Lower lobe of right lung (tissue), 2 donors: ENCODE measurements at regions not wholly inside any gene's neighbourhood (a gene's known extent, or its start where the extent isn't known, plus 50 kb on each side); places are given as distances from the start of the nearest gene placed in this dataset.
A peak's percentile ranks its signal among the peaks of the same experiment; 100 is the strongest.

ENCODE experiments used
- ATAC-seq, 2 donors: fragments of 200-7000 bp; cut with Tn5 transposase; one replicate each; pipeline ENCODE4 v1.9.1; 2020 to 2022; ENCODE audit warnings: mild to moderate bottlenecking in 2 of 2, moderate library complexity in 2 of 2
- DNase-seq: peaks from one replicate; pipeline ENCODE4 v3.0.0-alpha.2; 2020
- H3K27ac ChIP-seq: fragments of 200-600 bp; one replicate; pipeline ENCODE4 v1.8.0; 2022
- H3K27me3 ChIP-seq: fragments of 200-600 bp; one replicate; pipeline ENCODE4 v1.8.0; 2022; ENCODE audit warnings: low read depth
- H3K36me3 ChIP-seq: fragments of 200-600 bp; one replicate; pipeline ENCODE4 v1.8.0; 2022; ENCODE audit warnings: mild to moderate bottlenecking
- H3K4me1 ChIP-seq: fragments of 200-600 bp; one replicate; pipeline ENCODE4 v1.8.0; 2022
- H3K4me3 ChIP-seq: fragments of 200-600 bp; one replicate; pipeline ENCODE4 v1.8.0; 2022; ENCODE audit warnings: mild to moderate bottlenecking
- H3K9me3 ChIP-seq: fragments of 200-600 bp; one replicate; pipeline ENCODE4 v1.8.0; 2022
- intact Hi-C: fragments of 100-400 bp; cut with DNase I; formaldehyde crosslinking; loops from one replicate; pipeline ENCODE4 v1.11.0; 2022
- TF ChIP-seq, protein P1 (sequence below): fragments of 200-600 bp; IDR thresholded peaks from one replicate; pipeline ENCODE4 v1.8.0; 2022; ENCODE audit warnings: antibody characterized with exemption, mild to moderate bottlenecking
- donor health status: DM: no; HTN: yes; CAD: no; lungs with severe emphysema.

DNA sequence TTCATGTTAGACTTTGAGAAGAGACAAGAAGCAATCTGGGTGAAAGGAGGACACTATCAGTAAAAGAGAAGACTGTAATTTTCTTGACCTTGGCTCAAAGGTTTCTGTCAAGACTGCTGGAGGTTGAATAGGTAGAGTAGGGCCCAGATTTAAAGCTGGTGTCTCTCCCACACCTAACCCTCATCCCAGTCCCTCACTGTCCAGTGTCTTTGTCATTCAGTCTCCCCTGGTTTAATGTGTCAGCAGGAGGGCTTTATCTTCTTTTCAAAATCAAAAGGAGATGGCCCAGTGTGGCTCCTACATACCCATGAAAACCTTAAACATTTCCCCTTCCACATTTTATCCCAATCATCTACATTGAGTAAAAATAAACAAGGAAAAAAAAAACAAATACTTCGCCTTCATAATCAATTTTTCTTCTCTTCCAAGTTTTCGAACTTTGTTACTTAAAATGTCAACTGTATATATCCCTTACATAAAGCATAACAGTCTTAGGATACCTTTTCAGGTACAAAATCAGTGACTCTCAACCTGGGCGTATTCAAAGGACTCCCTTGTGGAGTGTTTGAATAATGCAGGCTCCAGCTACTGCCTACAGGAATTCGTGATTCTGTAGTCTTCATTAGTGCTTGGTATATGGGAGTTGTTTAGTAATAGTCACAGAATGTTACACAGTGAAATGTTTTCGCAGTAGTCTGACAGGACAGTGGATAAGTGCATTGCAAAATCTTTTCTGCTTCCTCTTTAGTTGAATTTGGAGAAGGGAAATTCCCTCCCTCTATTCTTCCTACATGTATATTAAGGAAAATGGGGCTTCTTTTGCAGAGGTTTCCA lies 87.2 kb downstream of the FAT3 start:
- Histone ChIP-seq H3K36me3 (no peaks in the 10 kb centered on the region), H3K4me1 (peaks cover 5% of the 10 kb centered on the region), H3K4me3 (no peak overlapping the region), H3K9me3 (no peaks in the 10 kb centered on the region), H3K27me3 (no peaks in the 10 kb centered on the region), H3K27ac (no peak overlapping the region)
- ATAC-seq (peak in 1 of 2 donors; percentile 59), DNase-seq (no peak)
- intact Hi-C loops = no loop called here
- TF ChIP-seq, protein P1, sequence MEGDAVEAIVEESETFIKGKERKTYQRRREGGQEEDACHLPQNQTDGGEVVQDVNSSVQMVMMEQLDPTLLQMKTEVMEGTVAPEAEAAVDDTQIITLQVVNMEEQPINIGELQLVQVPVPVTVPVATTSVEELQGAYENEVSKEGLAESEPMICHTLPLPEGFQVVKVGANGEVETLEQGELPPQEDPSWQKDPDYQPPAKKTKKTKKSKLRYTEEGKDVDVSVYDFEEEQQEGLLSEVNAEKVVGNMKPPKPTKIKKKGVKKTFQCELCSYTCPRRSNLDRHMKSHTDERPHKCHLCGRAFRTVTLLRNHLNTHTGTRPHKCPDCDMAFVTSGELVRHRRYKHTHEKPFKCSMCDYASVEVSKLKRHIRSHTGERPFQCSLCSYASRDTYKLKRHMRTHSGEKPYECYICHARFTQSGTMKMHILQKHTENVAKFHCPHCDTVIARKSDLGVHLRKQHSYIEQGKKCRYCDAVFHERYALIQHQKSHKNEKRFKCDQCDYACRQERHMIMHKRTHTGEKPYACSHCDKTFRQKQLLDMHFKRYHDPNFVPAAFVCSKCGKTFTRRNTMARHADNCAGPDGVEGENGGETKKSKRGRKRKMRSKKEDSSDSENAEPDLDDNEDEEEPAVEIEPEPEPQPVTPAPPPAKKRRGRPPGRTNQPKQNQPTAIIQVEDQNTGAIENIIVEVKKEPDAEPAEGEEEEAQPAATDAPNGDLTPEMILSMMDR = no peak

DNA sequence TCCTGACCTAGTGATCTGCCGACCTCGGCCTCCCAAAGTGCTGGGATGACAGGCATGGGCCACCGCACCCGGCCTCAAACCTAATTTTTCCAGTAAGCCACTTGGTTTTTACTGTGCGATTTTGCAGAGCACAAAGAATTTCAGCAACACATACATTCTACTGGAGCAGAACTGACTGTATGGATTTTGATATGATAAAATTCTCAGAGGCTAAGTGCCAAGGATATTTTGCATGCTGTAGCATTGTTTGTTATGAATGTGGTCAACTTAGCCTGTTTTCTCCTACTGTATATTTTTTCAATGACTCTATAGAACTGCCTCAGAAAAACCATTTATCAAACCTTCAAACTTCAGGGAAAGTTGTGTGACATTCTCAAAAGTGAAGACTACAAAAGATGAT lies 89.2 kb downstream of the FAT3 start:
- no peaks in the 10 kb centered on the region for H3K36me3 ChIP-seq
- no peaks in the 10 kb centered on the region for H3K9me3 ChIP-seq
- peaks cover 5% of the 10 kb centered on the region for H3K4me1 ChIP-seq
- no peak overlapping the region for H3K4me3 ChIP-seq
- DNase-seq = no peak
- no peak for ATAC-seq
- no peak overlapping the region for H3K27ac ChIP-seq
- intact Hi-C loops = no loop called here
- H3K27me3 ChIP-seq = no peaks in the 10 kb centered on the region
- TF ChIP-seq, protein P1 = no peak

- intact Hi-C loops = no loop called here
- DNase-seq = no peak
- no peaks in the 10 kb centered on the region for H3K9me3 ChIP-seq
- no peaks in the 10 kb centered on the region for H3K27me3 ChIP-seq
- H3K36me3 ChIP-seq = no peaks in the 10 kb centered on the region
- no peak overlapping the region for H3K27ac ChIP-seq
- no peak overlapping the region for H3K4me3 ChIP-seq
- TF ChIP-seq, protein P1 = no peak
- peaks cover 5% of the 10 kb centered on the region for H3K4me1 ChIP-seq
- ATAC-seq = no peak
Observed at GRCh38 chr11:92314499-92314898, 89.9 kb downstream of the FAT3 start.

- H3K27me3 ChIP-seq = no peaks in the 10 kb centered on the region
- intact Hi-C loops = no loop called here
- H3K27ac ChIP-seq = no peak overlapping the region
- peaks cover 5% of the 10 kb centered on the region for H3K4me1 ChIP-seq
- no peaks in the 10 kb centered on the region for H3K9me3 ChIP-seq
- DNase-seq = no peak
- no peak overlapping the region for H3K4me3 ChIP-seq
- TF ChIP-seq, protein P1 = no peak
- no peak for ATAC-seq
- no peaks in the 10 kb centered on the region for H3K36me3 ChIP-seq
Observed at GRCh38 chr11:92316106-92316809, 91.6 kb downstream of the FAT3 start.

GRCh38 chr11:92317222-92317621 lies 92.6 kb downstream of the FAT3 start:
- intact Hi-C loops = no loop called here
- no peak for ATAC-seq
- Histone ChIP-seq H3K27me3 (no peaks in the 10 kb centered on the region), H3K9me3 (no peaks in the 10 kb centered on the region), H3K4me1 (peaks cover 2% of the 10 kb centered on the region), H3K27ac (no peak overlapping the region), H3K36me3 (no peaks in the 10 kb centered on the region), H3K4me3 (no peak overlapping the region)
- TF ChIP-seq, protein P1 = no peak
- DNase-seq = no peak
